Breast epithelium (tissue), 3 donors: ENCODE measurements at regions not wholly inside any gene's neighbourhood (a gene's known extent, or its start where the extent isn't known, plus 50 kb on each side); places are given as distances from the start of the nearest gene placed in this dataset.

ENCODE experiments used
- POLR2AphosphoS5 ChIP-seq, 3 donors: sonication (generic); formaldehyde crosslinking; IDR thresholded peaks; one replicate each; pipeline ENCODE4 v1.6.1; 2017; ENCODE audit warnings: antibody characterized with exemption in 3 of 3
- TF ChIP-seq, protein P1 (sequence below), 3 donors: fragments of 450-650 bp; IDR thresholded peaks; one replicate each; pipeline ENCODE4 v1.5.1; 2016 to 2017; ENCODE audit warnings: antibody characterized with exemption in 3 of 3, mild to moderate bottlenecking in 3 of 3, moderate library complexity in 3 of 3

DNA sequence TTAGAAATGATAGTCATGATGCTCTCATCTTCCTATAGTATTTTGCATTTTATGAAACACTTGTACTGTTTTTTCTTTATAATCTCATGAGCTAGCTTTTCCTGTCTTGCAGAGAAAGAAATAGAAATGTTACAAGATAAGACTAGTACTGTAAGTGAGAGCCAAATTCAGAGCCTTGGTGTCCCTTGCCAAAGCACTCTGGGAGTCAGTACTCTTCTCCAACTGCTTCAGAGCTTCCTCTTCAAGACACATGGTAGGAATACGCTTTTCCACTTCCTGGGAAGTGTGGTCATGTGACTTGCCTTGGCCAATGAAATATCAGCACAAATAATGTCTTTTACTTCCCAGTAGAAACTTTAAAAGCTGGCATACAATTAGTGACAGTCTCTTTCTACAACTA, 112.4 kb downstream of the SEMA6D start:
- no peak for TF ChIP-seq POLR2AphosphoS5 (IDR thresholded peaks at IDR 0.05)
- TF ChIP-seq, protein P1, sequence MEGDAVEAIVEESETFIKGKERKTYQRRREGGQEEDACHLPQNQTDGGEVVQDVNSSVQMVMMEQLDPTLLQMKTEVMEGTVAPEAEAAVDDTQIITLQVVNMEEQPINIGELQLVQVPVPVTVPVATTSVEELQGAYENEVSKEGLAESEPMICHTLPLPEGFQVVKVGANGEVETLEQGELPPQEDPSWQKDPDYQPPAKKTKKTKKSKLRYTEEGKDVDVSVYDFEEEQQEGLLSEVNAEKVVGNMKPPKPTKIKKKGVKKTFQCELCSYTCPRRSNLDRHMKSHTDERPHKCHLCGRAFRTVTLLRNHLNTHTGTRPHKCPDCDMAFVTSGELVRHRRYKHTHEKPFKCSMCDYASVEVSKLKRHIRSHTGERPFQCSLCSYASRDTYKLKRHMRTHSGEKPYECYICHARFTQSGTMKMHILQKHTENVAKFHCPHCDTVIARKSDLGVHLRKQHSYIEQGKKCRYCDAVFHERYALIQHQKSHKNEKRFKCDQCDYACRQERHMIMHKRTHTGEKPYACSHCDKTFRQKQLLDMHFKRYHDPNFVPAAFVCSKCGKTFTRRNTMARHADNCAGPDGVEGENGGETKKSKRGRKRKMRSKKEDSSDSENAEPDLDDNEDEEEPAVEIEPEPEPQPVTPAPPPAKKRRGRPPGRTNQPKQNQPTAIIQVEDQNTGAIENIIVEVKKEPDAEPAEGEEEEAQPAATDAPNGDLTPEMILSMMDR (IDR thresholded peaks at IDR 0.05) = no peak
